Kidney (tissue), 13 donors: ENCODE measurements at regions not wholly inside any gene's neighbourhood (a gene's known extent, or its start where the extent isn't known, plus 50 kb on each side); places are given as distances from the start of the nearest gene placed in this dataset.
"Not testable (repeated sequence)": the region's sequence is repeated elsewhere in the genome, so short reads cannot be mapped to it uniquely, and the experiment has no call there.

Experiments
- DNase-seq, 5 donors: peaks; one replicate each; pipeline ENCODE4 v3.0.0-alpha.2; 2013 to 2020
- FAIRE-seq: peaks from 2 replicates; lab custom pipeline; 2012; peaks lifted over from hg19 to GRCh38; lab: Jason Lieb, UNC
- H3K27ac ChIP-seq, 2 donors: one replicate each; pipeline ENCODE4 v1.7.0; 2013; ENCODE audit warnings: low read depth in 2 of 2, low read length in 2 of 2, inconsistent platforms in 1 of 2
- H3K27me3 ChIP-seq: one replicate; pipeline ENCODE4 v1.7.1; 2013; ENCODE audit warnings: low read length, inconsistent platforms; ENCODE audit not compliant: control insufficient read depth, insufficient read depth
- H3K36me3 ChIP-seq, 3 donors: one replicate each; pipeline versions ENCODE4 v1.7.0 to v1.7.1; 2013; ENCODE audit warnings: low read length in 3 of 3, control low read depth in 1 of 3, inconsistent platforms in 1 of 3; ENCODE audit not compliant: insufficient read depth in 3 of 3, control insufficient read depth in 2 of 3
- H3K4me1 ChIP-seq, 3 donors: one replicate each; pipeline versions ENCODE4 v1.7.0 to v1.7.1; 2013; ENCODE audit warnings: low read length in 3 of 3, inconsistent platforms in 1 of 3, low read depth in 1 of 3; ENCODE audit not compliant: control insufficient read depth in 2 of 3, insufficient read depth in 2 of 3
- H3K4me3 ChIP-seq, 3 donors: one replicate each; pipeline versions ENCODE4 v1.7.0 to v1.8.1; 2013; ENCODE audit warnings: low read length in 3 of 3, control low read depth in 1 of 3, inconsistent platforms in 1 of 3
- H3K9ac ChIP-seq, 3 donors: one replicate each; pipeline versions ENCODE4 v1.7.0 to v1.7.1; 2013; ENCODE audit warnings: low read length in 3 of 3, control low read depth in 1 of 3, inconsistent platforms in 1 of 3
- H3K9me3 ChIP-seq, 3 donors: one replicate each; pipeline versions ENCODE4 v1.7.0 to v1.7.1; 2013; ENCODE audit warnings: low read length in 3 of 3, control low read depth in 1 of 3, inconsistent platforms in 1 of 3; ENCODE audit not compliant: control insufficient read depth in 2 of 3, insufficient read depth in 1 of 3
- CTCF ChIP-seq: IDR thresholded peaks from 3 replicates; pipeline ENCODE4 v1.5.1; 2012; ENCODE audit warnings: mild to moderate bottlenecking, moderate library complexity, borderline replicate concordance; ENCODE audit not compliant: insufficient read depth; ENCODE audit errors: extremely low read depth
- intact Hi-C: fragments of 100-400 bp; cut with DNase I; formaldehyde crosslinking; loops from one replicate; pipeline ENCODE4 v1.11.1; 2022
- donor health status: control.
- donor health status: control.
- donor health status: control.
- donor health status: control.
- donor health status: control.
- donor health status: DM: yes; HTN: yes; CAD: no.
- donor health status: Normal renal cell carcinoma (clear cell type).

DNA sequence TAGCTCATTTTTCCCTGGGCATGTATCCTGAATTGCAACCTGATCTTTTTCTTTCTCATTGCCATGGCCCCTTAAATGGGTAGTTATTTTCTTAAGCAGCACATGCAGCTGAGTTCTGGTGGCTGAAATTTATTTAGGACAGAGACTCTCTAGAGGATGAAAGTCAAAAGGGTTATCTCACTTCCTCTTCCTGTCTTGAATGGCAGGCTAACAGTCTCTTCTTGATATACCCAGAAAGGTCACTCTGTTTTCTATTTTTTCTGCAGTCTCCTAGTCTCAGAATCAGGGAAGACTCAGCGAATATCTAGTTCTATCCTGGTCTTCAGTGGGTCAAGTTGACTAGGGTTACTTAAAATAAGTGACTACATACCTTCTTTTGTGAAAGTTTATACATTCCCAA lies 243.3 kb downstream of the EPHA7 start:
- no peaks in the 10 kb centered on the region for H3K27me3 ChIP-seq
- H3K4me3 ChIP-seq = no peak overlapping the region
- H3K36me3 ChIP-seq = no peaks in the 10 kb centered on the region
- intact Hi-C loops = no loop called here
- H3K9me3 ChIP-seq = no peaks in the 10 kb centered on the region
- no peak for TF ChIP-seq CTCF
- FAIRE-seq (no peak), DNase-seq (peak in 1 of 5 donors; percentile 47)
- H3K9ac ChIP-seq = no peak overlapping the region
- no peaks in the 10 kb centered on the region for H3K4me1 ChIP-seq
- no peak overlapping the region for H3K27ac ChIP-seq

- DNase-seq, H3K9me3 ChIP-seq, H3K4me3 ChIP-seq, H3K27ac ChIP-seq, H3K4me1 ChIP-seq, FAIRE-seq, H3K36me3 ChIP-seq, intact Hi-C loops, H3K9ac ChIP-seq, H3K27me3 ChIP-seq: not testable (repeated sequence)
Measured at GRCh38 chr6:93173573-93173972, 245.8 kb downstream of the EPHA7 start.

DNA sequence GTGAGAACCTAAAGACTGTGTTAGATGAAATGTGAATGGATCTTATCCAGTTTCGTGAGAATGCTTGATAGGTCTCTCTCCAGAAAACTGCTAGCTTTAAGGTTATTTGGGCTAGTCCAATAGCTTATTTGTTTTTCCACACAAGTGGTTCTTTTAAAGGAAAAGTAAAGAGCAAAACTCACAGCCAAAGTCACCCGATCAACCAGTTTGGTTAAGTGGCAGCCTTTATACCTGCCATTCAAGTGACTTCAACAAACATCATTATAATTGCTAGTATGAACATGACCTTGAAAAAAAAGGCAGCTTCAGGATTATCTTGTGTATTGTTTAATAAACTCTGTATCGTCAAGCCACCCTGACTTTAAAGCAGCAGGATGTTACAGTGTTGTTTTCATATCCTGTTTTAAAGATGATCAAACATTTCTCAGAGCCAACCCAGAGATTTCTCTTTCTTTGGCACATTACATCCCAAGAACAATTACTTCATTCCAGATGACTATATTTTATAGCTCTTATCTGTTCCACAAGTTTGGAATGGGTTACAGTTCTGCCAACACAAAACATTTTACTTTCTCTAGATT lies 253.4 kb downstream of the EPHA7 start:
- H3K9ac ChIP-seq = no peak overlapping the region
- H3K4me3 ChIP-seq = no peak overlapping the region
- no peaks in the 10 kb centered on the region for H3K27me3 ChIP-seq
- H3K36me3 ChIP-seq = no peaks in the 10 kb centered on the region
- H3K4me1 ChIP-seq = no peaks in the 10 kb centered on the region
- DNase-seq (no peak), FAIRE-seq (no peak)
- H3K27ac ChIP-seq = no peak overlapping the region
- TF ChIP-seq CTCF = no peak
- intact Hi-C loops = no loop called here
- H3K9me3 ChIP-seq = no peaks in the 10 kb centered on the region

- no peaks in the 10 kb centered on the region for H3K36me3 ChIP-seq
- no peak overlapping the region for H3K9ac ChIP-seq
- H3K27me3 ChIP-seq = no peaks in the 10 kb centered on the region
- no peaks in the 10 kb centered on the region for H3K9me3 ChIP-seq
- FAIRE-seq = no peak
- no peaks in the 10 kb centered on the region for H3K4me1 ChIP-seq
- intact Hi-C loops = no loop called here
- H3K27ac ChIP-seq = no peak overlapping the region
- no peak overlapping the region for H3K4me3 ChIP-seq
- no peak for DNase-seq
- TF ChIP-seq CTCF = no peak
Measured at GRCh38 chr6:93164781-93165180, 254.6 kb downstream of the EPHA7 start.
